ENCODE measurements at regions not wholly inside any gene's neighbourhood (a gene's known extent, or its start where the extent isn't known, plus 50 kb on each side); places are given as distances from the start of the nearest gene placed in this dataset.

- Histone ChIP-seq H3K36me3 (replicated peaks) (no peaks in the 10 kb centered on the region), H3K27ac (no peak overlapping the region), H3K27me3 (replicated peaks) (no peaks in the 10 kb centered on the region), H3K4me3 (ENCODE audit: low read depth, low read length) (no peak overlapping the region)
- no peak for TF ChIP-seq CTCF (IDR thresholded peaks at IDR 0.05; ENCODE audit: low read depth, low read length, missing control alignments)
- in situ Hi-C loops (cut with HindIII; ENCODE audit: low pct_ligation_motif_present, low sequenced_read_pairs): no loop called here
- DNase-seq: no peak
Observed at GRCh38 chr1:4369335-4369734, 285.1 kb upstream of the AJAP1 start.

- Histone ChIP-seq H3K4me3 (ENCODE audit: low read depth, low read length) (no peak overlapping the region), H3K27me3 (replicated peaks) (no peaks in the 10 kb centered on the region), H3K27ac (no peak overlapping the region), H3K36me3 (replicated peaks) (no peaks in the 10 kb centered on the region)
- in situ Hi-C loops (cut with HindIII; ENCODE audit: low pct_ligation_motif_present, low sequenced_read_pairs): no loop called here
- TF ChIP-seq CTCF (IDR thresholded peaks at IDR 0.05; ENCODE audit: low read depth, low read length, missing control alignments): no peak
- DNase-seq: no peak
Observed at GRCh38 chr1:4371849-4372248, 282.6 kb upstream of the AJAP1 start.

- no peaks in the 10 kb centered on the region for H3K27me3 ChIP-seq (replicated peaks)
- peak; percentile 83 for DNase-seq
- no peak overlapping the region for H3K4me3 ChIP-seq (ENCODE audit: low read depth, low read length)
- H3K36me3 ChIP-seq (replicated peaks): no peaks in the 10 kb centered on the region
- no peak overlapping the region for H3K27ac ChIP-seq
- no peak for TF ChIP-seq CTCF (IDR thresholded peaks at IDR 0.05; ENCODE audit: low read depth, low read length, missing control alignments)
- in situ Hi-C loops (cut with HindIII; ENCODE audit: low pct_ligation_motif_present, low sequenced_read_pairs): no loop called here
Observed at GRCh38 chr1:4375812-4376211, 278.6 kb upstream of the AJAP1 start.

- TF ChIP-seq CTCF (IDR thresholded peaks at IDR 0.05; ENCODE audit: low read depth, low read length, missing control alignments): no peak
Observed at GRCh38 chr1:4379451-4380175, 274.8 kb upstream of the AJAP1 start.

GRCh38 chr1:4380564-4381168, 273.7 kb upstream of the AJAP1 start:
- H3K27me3 ChIP-seq (replicated peaks): no peaks in the 10 kb centered on the region
- H3K36me3 ChIP-seq (replicated peaks): no peaks in the 10 kb centered on the region
- TF ChIP-seq CTCF (IDR thresholded peaks at IDR 0.05; ENCODE audit: low read depth, low read length, missing control alignments): no peak
- no peak overlapping the region for H3K4me3 ChIP-seq (ENCODE audit: low read depth, low read length)
- in situ Hi-C loops (cut with HindIII; ENCODE audit: low pct_ligation_motif_present, low sequenced_read_pairs): no loop called here
- DNase-seq: peak; percentile 91
- peak overlapping the region; percentile 68 for H3K27ac ChIP-seq

More at GRCh38 chr1:4379451-4380175, 274.8 kb upstream of the AJAP1 start:
- in situ Hi-C loops (cut with HindIII; ENCODE audit: low pct_ligation_motif_present, low sequenced_read_pairs): no loop called here
- no peaks in the 10 kb centered on the region for H3K27me3 ChIP-seq (replicated peaks)
- H3K27ac ChIP-seq: peak overlapping the region; percentile 68
- DNase-seq: peak; percentile 71
- no peak overlapping the region for H3K4me3 ChIP-seq (ENCODE audit: low read depth, low read length)
- H3K36me3 ChIP-seq (replicated peaks): no peaks in the 10 kb centered on the region

All from brain microvascular endothelial cell (primary cell).